ENCODE measurements at regions not wholly inside any gene's neighbourhood (a gene's known extent, or its start where the extent isn't known, plus 50 kb on each side); places are given as distances from the start of the nearest gene placed in this dataset.

GRCh38 chr14:71695611-71696350 is 236.4 kb upstream of the RGS6 start:
- DNase-seq, result no peak

GRCh38 chr14:71698027-71698426 is 234.2 kb upstream of the RGS6 start:
- no peak for DNase-seq

GRCh38 chr14:71698673-71699072 is 233.6 kb upstream of the RGS6 start:
- DNase-seq, result no peak

GRCh38 chr14:71701990-71702389 is 230.2 kb upstream of the RGS6 start:
- DNase-seq, result no peak

GRCh38 chr14:71702786-71703185 is 229.4 kb upstream of the RGS6 start:
- no peak for DNase-seq

GRCh38 chr14:71703477-71703876 is 228.8 kb upstream of the RGS6 start:
- DNase-seq, result no peak

- DNase-seq, result no peak
Observed at GRCh38 chr14:71704210-71704609, 228.0 kb upstream of the RGS6 start.

GRCh38 chr14:71705460-71705859 is 226.8 kb upstream of the RGS6 start:
- DNase-seq, result no peak

GRCh38 chr14:71709076-71709475 is 223.2 kb upstream of the RGS6 start:
- DNase-seq, result no peak

- DNase-seq, result no peak
Observed at GRCh38 chr14:71709987-71710386, 222.2 kb upstream of the RGS6 start.

GRCh38 chr14:71711125-71711524 is 221.1 kb upstream of the RGS6 start:
- no peak for DNase-seq

- no peak for DNase-seq
Observed at GRCh38 chr14:71711619-71712018, 220.6 kb upstream of the RGS6 start.

- no peak for DNase-seq
Observed at GRCh38 chr14:71712478-71712877, 219.8 kb upstream of the RGS6 start.

GRCh38 chr14:71713016-71713415 is 219.2 kb upstream of the RGS6 start:
- DNase-seq, result no peak

GRCh38 chr14:71713451-71713850 is 218.8 kb upstream of the RGS6 start:
- no peak for DNase-seq

GRCh38 chr14:71714225-71714624 is 218.0 kb upstream of the RGS6 start:
- no peak for DNase-seq

- peak; percentile 9 for DNase-seq
Observed at GRCh38 chr14:71716041-71716772, 216.0 kb upstream of the RGS6 start.

- peak; percentile 21 for DNase-seq
Observed at GRCh38 chr14:71720978-71721624, 211.1 kb upstream of the RGS6 start.

- no peak for DNase-seq
Observed at GRCh38 chr14:71721791-71722190, 210.4 kb upstream of the RGS6 start.

GRCh38 chr14:71722885-71723284 is 209.3 kb upstream of the RGS6 start:
- DNase-seq, result no peak

GRCh38 chr14:71725922-71726579 is 206.2 kb upstream of the RGS6 start:
- DNase-seq, result no peak

GRCh38 chr14:71726580-71727021 is 205.6 kb upstream of the RGS6 start:
- no peak for DNase-seq

GRCh38 chr14:71728386-71728785 is 203.8 kb upstream of the RGS6 start:
- no peak for DNase-seq
